ENCODE measurements at regions not wholly inside any gene's neighbourhood (a gene's known extent, or its start where the extent isn't known, plus 50 kb on each side); places are given as distances from the start of the nearest gene placed in this dataset.

GRCh38 chr4:186805020-186805820 is 81.6 kb upstream of the FAT1 start (continued):
- peak; percentile 99 for TF ChIP-seq ZBTB40 (IDR thresholded peaks at IDR 0.05)
- TF ChIP-seq ZBTB40 (CRISPR knock-in tag; IDR thresholded peaks at IDR 0.05): peak; percentile 100
- TF ChIP-seq POGK (CRISPR knock-in tag; conservative IDR thresholded peaks at IDR 0.05): no peak
- TF ChIP-seq HOXA3 (CRISPR knock-in tag; IDR thresholded peaks at IDR 0.05): no peak
- no peak for TF ChIP-seq HNRNPH1 (optimal IDR thresholded peaks at IDR 0.05; ENCODE audit: low read depth, low read length)
- no peak for TF ChIP-seq PREB (CRISPR knock-in tag; IDR thresholded peaks at IDR 0.05)
- peak; percentile 91 for TF ChIP-seq KDM6A (CRISPR knock-in tag; IDR thresholded peaks at IDR 0.05; ENCODE audit: low read depth)
- TF ChIP-seq MAZ (IDR thresholded peaks at IDR 0.05; ENCODE audit: borderline replicate concordance, low read depth, low read length): no peak
- TF ChIP-seq MAZ (CRISPR knock-in tag; IDR thresholded peaks at IDR 0.05; ENCODE audit: low read depth): no peak
- no peak for TF ChIP-seq TRIM24 (CRISPR knock-in tag; IDR thresholded peaks at IDR 0.05)
- peak in 1 of 2 experiments; percentile 91; a peak in 2 of 4 replicates for TF ChIP-seq EP300 (IDR thresholded peaks at IDR 0.05; ENCODE audit: low read depth in 2 of 2, low read length in 2 of 2)
- TF ChIP-seq EP300 (CRISPR knock-in tag; IDR thresholded peaks at IDR 0.05; ENCODE audit: borderline replicate concordance): peak; percentile 21; the same call in 1 of the 2 replicates
- TF ChIP-seq ZNF326 (CRISPR knock-in tag; IDR thresholded peaks at IDR 0.05; ENCODE audit: borderline replicate concordance): no peak
- no peak for TF ChIP-seq NR1H2 (CRISPR knock-in tag; IDR thresholded peaks at IDR 0.05; ENCODE audit: borderline replicate concordance, low read depth)
- no peak for TF ChIP-seq SKIL (CRISPR knock-in tag; IDR thresholded peaks at IDR 0.05; ENCODE audit: borderline replicate concordance)
